ENCODE measurements at regions not wholly inside any gene's neighbourhood (a gene's known extent, or its start where the extent isn't known, plus 50 kb on each side); places are given as distances from the start of the nearest gene placed in this dataset.

- no peaks in the 10 kb centered on the region for H3K9me3 ChIP-seq (replicated peaks; ENCODE audit: control insufficient read depth, insufficient read depth, low read depth, low read length)
- H3K4me2 ChIP-seq (ENCODE audit: insufficient read depth, low read length) = peak overlapping the region; percentile 27; the same call in 1 of the 2 replicates
- peak; percentile 87 for ATAC-seq
- no peak overlapping the region for H3K9ac ChIP-seq (ENCODE audit: insufficient read depth in 1 of 2, low read depth in 2 of 2, low read length in 2 of 2)
- peak; percentile 9 to 46 (median 18) for DNase-seq (ENCODE audit: extremely low read depth in 1 of 4, low spot score in 3 of 4)
- ChIA-PET CTCF (ENCODE audit: low intra/inter-chr PET ratio) (interaction anchor here (0.6 kb wide), 1 partner anchor 32 kb away, joined by 5 read pairs; no protein-coding TSS in a partner anchor), POLR2A (interaction anchor here (0.7 kb wide), 1 partner anchor 1071 kb away, joined by 3 read pairs; no protein-coding TSS in a partner anchor)
- no peak overlapping the region for H3K27ac ChIP-seq (ENCODE audit: extremely low read depth, low read depth, low read length)
- in situ Hi-C loops (cut with MboI) = loop anchor here (25.0 kb wide), 1 partner anchor 1464 kb away; no protein-coding TSS in a partner anchor
- peak; percentile 37 for FAIRE-seq
- H3K36me3 ChIP-seq (ENCODE audit: control insufficient read depth, insufficient read depth, low read length) = no peaks in the 10 kb centered on the region
- H3K4me3 ChIP-seq = no peak overlapping the region
- no peaks in the 10 kb centered on the region for H3K9me1 ChIP-seq (ENCODE audit: control insufficient read depth, insufficient read depth, low read length)
- H4K20me1 ChIP-seq (replicated peaks; ENCODE audit: control insufficient read depth, insufficient read depth, low read length) = no peaks in the 10 kb centered on the region
- BruUV-seq (replicated peaks) = no TSS peak
- H2AFZ ChIP-seq (ENCODE audit: low read depth, low read length) = peak overlapping the region; percentile 79
- H3K4me1 ChIP-seq (replicated peaks in 1 of 2; ENCODE audit: control insufficient read depth in 2 of 2, insufficient read depth in 2 of 2, low read length in 2 of 2) = no peaks in the 10 kb centered on the region; a peak in 1 of 5 replicates
- no peaks in the 10 kb centered on the region for H3K27me3 ChIP-seq (ENCODE audit: control insufficient read depth in 2 of 2, insufficient read depth in 2 of 2, low read length in 2 of 2)
- H3K79me2 ChIP-seq (ENCODE audit: control insufficient read depth, insufficient read depth, low read length) = no peaks in the 10 kb centered on the region
- WGBS (ENCODE audit: insufficient coverage, low coverage, missing lambda C conversion rate) = 6% methylated on average over 9 of the region's 9 CpGs
- intact Hi-C loops (cut with micrococcal nuclease) = no loop called here
- TF ChIP-seq L3MBTL2 (IDR thresholded peaks at IDR 0.05) = peak; percentile 75
- TF ChIP-seq ZNF146 (CRISPR knock-in tag; IDR thresholded peaks at IDR 0.05; ENCODE audit: unreplicated experiment) = no peak
- no peak for TF ChIP-seq U2AF2 (optimal IDR thresholded peaks at IDR 0.05; ENCODE audit: low read depth, low read length)
- TF ChIP-seq TOE1 (IDR thresholded peaks at IDR 0.05; ENCODE audit: borderline replicate concordance) = no peak
- no peak for TF ChIP-seq TOE1 (CRISPR knock-in tag; IDR thresholded peaks at IDR 0.05; ENCODE audit: borderline replicate concordance, low read depth)
- TF ChIP-seq ZNF518B (CRISPR knock-in tag; IDR thresholded peaks at IDR 0.05) = no peak
- TF ChIP-seq FOXA3 (CRISPR knock-in tag; conservative IDR thresholded peaks at IDR 0.05 in 1 of 2, IDR thresholded peaks at IDR 0.05 in 1 of 2) = no peak
- no peak for TF ChIP-seq ZC3H4 (CRISPR knock-in tag; IDR thresholded peaks at IDR 0.05; ENCODE audit: borderline replicate concordance)
- no peak for TF ChIP-seq ZBTB11 (CRISPR knock-in tag; IDR thresholded peaks at IDR 0.05)
- TF ChIP-seq NRF1 (conservative IDR thresholded peaks at IDR 0.05 in 1 of 2, IDR thresholded peaks at IDR 0.05 in 1 of 2) = peak; percentile 86 to 89
- TF ChIP-seq CHD1 (IDR thresholded peaks at IDR 0.05; ENCODE audit: low read length) = no peak
- no peak for TF ChIP-seq PYGO2 (tag; IDR thresholded peaks at IDR 0.05)
- peak; percentile 79 for TF ChIP-seq NFIC (IDR thresholded peaks at IDR 0.05)
- no peak for TF ChIP-seq HNRNPLL (IDR thresholded peaks at IDR 0.05; ENCODE audit: low read depth, low read length, poor library complexity, severe bottlenecking)
Measured at GRCh38 chr13:75226092-75226491, 255.9 kb downstream of the TBC1D4 start.

Data from K562 (cell line).